ENCODE measurements at regions not wholly inside any gene's neighbourhood (a gene's known extent, or its start where the extent isn't known, plus 50 kb on each side); places are given as distances from the start of the nearest gene placed in this dataset.

- DNase-seq (ENCODE audit: low spot score), result no peak
- Mint-ChIP-seq H3K27me3 (ENCODE audit: unreplicated experiment) (no peaks in the 10 kb centered on the region), H3K4me1 (ENCODE audit: unreplicated experiment) (no peaks in the 10 kb centered on the region), H3K27ac (ENCODE audit: unreplicated experiment) (no peak overlapping the region), H3K4me3 (ENCODE audit: unreplicated experiment) (no peak overlapping the region), H3K36me3 (ENCODE audit: low read depth, unreplicated experiment) (no peaks in the 10 kb centered on the region), H3K9me3 (ENCODE audit: unreplicated experiment) (no peaks in the 10 kb centered on the region)
- TF ChIP-seq CTCF (IDR thresholded peaks at IDR 0.05; ENCODE audit: unreplicated experiment), result no peak
Observed at GRCh38 chr5:106174903-106175302, 1495.8 kb downstream of the EFNA5 start.

- no peak for TF ChIP-seq CTCF (IDR thresholded peaks at IDR 0.05; ENCODE audit: unreplicated experiment)
- Mint-ChIP-seq H3K27ac (ENCODE audit: unreplicated experiment) (no peak overlapping the region), H3K9me3 (ENCODE audit: unreplicated experiment) (no peaks in the 10 kb centered on the region), H3K36me3 (ENCODE audit: low read depth, unreplicated experiment) (no peaks in the 10 kb centered on the region), H3K27me3 (ENCODE audit: unreplicated experiment) (no peaks in the 10 kb centered on the region), H3K4me3 (ENCODE audit: unreplicated experiment) (no peak overlapping the region), H3K4me1 (ENCODE audit: unreplicated experiment) (no peaks in the 10 kb centered on the region)
- no peak for DNase-seq (ENCODE audit: low spot score)
Observed at GRCh38 chr5:106172681-106173532, 1497.8 kb downstream of the EFNA5 start.

DNA sequence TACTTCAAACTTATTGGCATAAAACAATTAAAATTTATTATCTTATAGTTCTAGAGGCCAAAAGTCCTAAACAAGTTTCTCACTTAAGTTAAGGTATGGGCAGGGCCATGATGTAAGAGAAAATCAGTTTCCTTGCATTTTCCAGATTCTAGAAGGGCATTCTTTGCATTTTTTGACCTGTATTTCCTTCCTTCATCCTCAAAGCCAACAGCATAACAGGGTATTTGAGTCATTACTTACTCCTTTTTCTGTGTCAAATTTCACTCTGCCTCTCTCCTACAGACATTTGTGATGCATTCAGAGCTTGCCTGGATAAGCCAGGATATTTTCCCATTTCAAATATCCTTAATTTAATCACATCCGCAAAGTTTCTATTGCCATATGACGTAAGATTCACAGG is 1499.0 kb downstream of the EFNA5 start:
- Mint-ChIP-seq H3K27ac (ENCODE audit: unreplicated experiment) (no peak overlapping the region), H3K36me3 (ENCODE audit: low read depth, unreplicated experiment) (no peaks in the 10 kb centered on the region), H3K9me3 (ENCODE audit: unreplicated experiment) (no peaks in the 10 kb centered on the region), H3K4me1 (ENCODE audit: unreplicated experiment) (no peaks in the 10 kb centered on the region), H3K27me3 (ENCODE audit: unreplicated experiment) (no peaks in the 10 kb centered on the region), H3K4me3 (ENCODE audit: unreplicated experiment) (no peak overlapping the region)
- no peak for DNase-seq (ENCODE audit: low spot score)
- no peak for TF ChIP-seq CTCF (IDR thresholded peaks at IDR 0.05; ENCODE audit: unreplicated experiment)

DNA sequence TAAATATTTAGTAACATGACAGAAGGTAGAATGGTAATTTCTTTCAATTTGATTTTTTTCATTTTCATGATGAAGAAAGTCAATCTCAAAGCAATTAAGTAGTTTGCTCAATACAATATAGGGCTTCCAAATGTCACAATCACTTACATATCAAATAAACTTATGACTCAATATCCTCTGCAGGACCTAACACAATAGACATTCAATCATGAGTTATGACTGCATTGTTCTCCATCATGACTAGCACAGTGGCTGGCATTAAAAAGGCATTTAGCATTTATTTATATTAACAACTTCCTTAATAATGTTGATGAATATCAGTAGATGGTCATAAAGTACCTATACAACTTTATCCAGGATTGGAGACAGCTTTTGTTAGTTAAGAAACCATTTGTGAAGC is 1499.6 kb downstream of the EFNA5 start:
- no peak for TF ChIP-seq CTCF (IDR thresholded peaks at IDR 0.05; ENCODE audit: unreplicated experiment)
- no peaks in the 10 kb centered on the region for H3K9me3 Mint-ChIP-seq (ENCODE audit: unreplicated experiment)
- H3K27ac Mint-ChIP-seq (ENCODE audit: unreplicated experiment), result no peak overlapping the region
- H3K4me3 Mint-ChIP-seq (ENCODE audit: unreplicated experiment), result no peak overlapping the region
- no peaks in the 10 kb centered on the region for H3K36me3 Mint-ChIP-seq (ENCODE audit: low read depth, unreplicated experiment)
- H3K4me1 Mint-ChIP-seq (ENCODE audit: unreplicated experiment), result no peaks in the 10 kb centered on the region
- DNase-seq (ENCODE audit: low spot score), result no peak
- H3K27me3 Mint-ChIP-seq (ENCODE audit: unreplicated experiment), result no peaks in the 10 kb centered on the region

DNA sequence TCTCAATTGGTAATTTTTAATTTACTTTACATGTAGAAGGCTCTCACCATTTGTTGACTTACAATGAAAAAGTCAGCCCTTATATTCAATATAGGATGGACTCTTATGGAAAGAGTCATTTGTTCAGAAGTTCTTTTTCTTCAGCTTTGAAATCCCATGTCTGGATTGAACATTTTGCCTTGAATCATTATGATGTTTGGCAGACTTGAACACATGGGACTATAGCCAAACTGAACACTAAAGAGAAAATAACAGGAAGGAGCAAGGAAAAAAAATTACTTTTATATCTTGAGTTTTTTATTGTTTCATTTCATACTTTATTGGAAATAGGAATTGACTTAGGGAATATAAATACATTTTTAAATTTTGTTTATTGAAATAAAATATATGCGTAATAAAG is 1503.0 kb downstream of the EFNA5 start:
- DNase-seq (ENCODE audit: low spot score), result no peak
- H3K9me3 Mint-ChIP-seq (ENCODE audit: unreplicated experiment), result no peaks in the 10 kb centered on the region
- H3K27me3 Mint-ChIP-seq (ENCODE audit: unreplicated experiment), result no peaks in the 10 kb centered on the region

More for the DNA sequence above, 1503.0 kb downstream of the EFNA5 start:
- Mint-ChIP-seq H3K27ac (ENCODE audit: unreplicated experiment) (no peak overlapping the region), H3K4me3 (ENCODE audit: unreplicated experiment) (no peak overlapping the region), H3K4me1 (ENCODE audit: unreplicated experiment) (no peaks in the 10 kb centered on the region), H3K36me3 (ENCODE audit: low read depth, unreplicated experiment) (no peaks in the 10 kb centered on the region)
- TF ChIP-seq CTCF (IDR thresholded peaks at IDR 0.05; ENCODE audit: unreplicated experiment), result no peak

Measured in endothelial cell (in vitro differentiated cells).